ENCODE measurements at regions not wholly inside any gene's neighbourhood (a gene's known extent, or its start where the extent isn't known, plus 50 kb on each side); places are given as distances from the start of the nearest gene placed in this dataset.

DNA sequence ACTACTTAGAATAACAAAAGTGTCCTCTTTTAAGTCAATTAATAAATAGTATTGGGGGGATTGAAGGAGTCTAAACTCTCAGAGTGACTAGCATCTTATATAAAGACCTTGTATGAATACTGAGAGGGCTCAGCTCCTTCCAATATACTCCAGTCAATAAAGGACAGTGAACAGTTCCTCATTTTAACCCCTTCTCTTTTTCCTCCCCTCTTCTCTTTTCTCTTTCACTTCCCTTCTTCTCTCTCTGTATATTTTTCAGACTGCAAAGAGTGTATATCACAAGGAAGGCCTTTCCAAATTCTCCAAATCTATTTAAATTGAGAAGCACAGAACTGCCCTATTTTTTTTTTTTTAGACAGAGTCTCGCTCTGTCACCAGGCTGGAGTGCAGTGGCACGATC, 99.5 kb downstream of the CD164 start:
- Histone ChIP-seq H3K4me3 (ENCODE audit: insufficient read depth, low read depth, low read length) (no peak overlapping the region), H3K27me3 (ENCODE audit: control insufficient read depth, insufficient read depth, low read length) (no peaks in the 10 kb centered on the region), H3K36me3 (replicated peaks; ENCODE audit: control insufficient read depth, insufficient read depth, low read length) (no peaks in the 10 kb centered on the region)
- DNase-seq: no peak

DNA sequence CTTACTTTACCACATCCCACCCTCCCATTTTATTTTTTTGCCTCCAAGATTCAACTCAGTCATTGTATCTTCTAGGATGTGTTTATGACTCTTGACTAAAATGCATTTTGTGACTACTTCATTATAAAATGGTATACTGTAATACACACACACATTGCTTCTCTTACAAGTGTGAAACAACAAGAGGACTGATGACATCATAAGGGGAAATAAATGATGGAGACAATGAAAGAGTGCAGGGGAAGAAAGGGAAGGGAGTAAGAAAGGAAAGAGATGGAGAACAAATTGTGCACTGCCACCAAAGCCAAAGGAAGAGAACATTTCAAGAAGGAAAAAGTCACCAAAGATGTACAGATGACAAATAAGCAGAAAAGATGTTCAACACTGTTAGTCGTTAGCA, 102.6 kb downstream of the CD164 start:
- Histone ChIP-seq H3K27me3 (ENCODE audit: control insufficient read depth, insufficient read depth, low read length) (no peaks in the 10 kb centered on the region), H3K4me3 (ENCODE audit: insufficient read depth, low read depth, low read length) (no peak overlapping the region), H3K36me3 (replicated peaks; ENCODE audit: control insufficient read depth, insufficient read depth, low read length) (no peaks in the 10 kb centered on the region)
- no peak for DNase-seq

DNA sequence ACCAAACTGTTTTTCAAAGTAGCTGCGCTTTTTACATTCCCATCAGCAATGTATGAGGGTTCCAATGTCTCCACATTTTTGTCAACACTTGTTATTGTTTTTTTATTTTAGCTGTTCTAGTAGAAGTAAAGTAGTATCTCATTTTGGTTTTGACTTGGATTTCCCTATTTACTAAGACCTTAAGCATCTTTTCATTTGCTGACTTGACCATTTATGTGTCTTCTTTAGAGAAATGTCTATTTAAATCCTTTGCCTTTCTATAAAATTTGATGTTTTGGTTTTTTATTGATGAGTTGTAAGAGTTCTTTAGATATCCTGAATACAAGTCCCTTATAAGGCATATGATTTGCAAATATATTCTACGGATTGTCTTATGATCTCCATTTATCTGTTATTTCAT, 110.6 kb downstream of the CD164 start:
- DNase-seq: no peak
- H3K36me3 ChIP-seq (replicated peaks; ENCODE audit: control insufficient read depth, insufficient read depth, low read length): peaks cover 1% of the 10 kb centered on the region; the same call in 1 of the 2 replicates
- H3K27me3 ChIP-seq (ENCODE audit: control insufficient read depth, insufficient read depth, low read length): no peaks in the 10 kb centered on the region
- H3K4me3 ChIP-seq (ENCODE audit: insufficient read depth, low read depth, low read length): no peak overlapping the region

DNA sequence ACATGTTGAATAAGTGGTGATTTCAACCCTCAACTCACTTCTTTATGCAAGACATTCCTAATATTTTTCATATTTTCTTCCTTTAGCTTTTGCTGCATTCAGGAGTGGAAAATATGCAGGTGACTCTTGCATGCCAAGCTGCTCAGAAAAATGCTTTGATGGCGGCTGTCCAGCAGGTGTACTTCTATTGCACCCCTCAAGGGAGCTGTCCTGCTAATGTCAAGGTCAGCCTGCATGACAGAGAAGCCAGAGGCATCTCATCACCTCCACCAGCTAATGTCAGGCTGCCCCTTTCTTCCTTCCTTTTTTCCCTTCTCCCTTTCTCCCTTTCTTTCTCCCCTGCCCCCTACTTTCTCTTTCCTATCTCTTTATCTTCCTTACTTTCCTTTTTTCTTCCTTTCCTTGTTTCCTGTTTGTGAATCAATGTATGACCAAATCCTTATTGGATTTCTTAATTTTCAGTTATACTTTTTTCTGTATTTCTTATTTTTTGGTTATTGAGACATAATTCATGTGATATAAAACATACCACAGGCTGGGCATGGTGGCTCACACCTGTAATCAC, 112.2 kb downstream of the CD164 start:
- DNase-seq: no peak
- H3K4me3 ChIP-seq (ENCODE audit: insufficient read depth, low read depth, low read length): no peak overlapping the region
- peaks cover 1% of the 10 kb centered on the region; the same call in 1 of the 2 replicates for H3K36me3 ChIP-seq (replicated peaks; ENCODE audit: control insufficient read depth, insufficient read depth, low read length)
- H3K27me3 ChIP-seq (ENCODE audit: control insufficient read depth, insufficient read depth, low read length): no peaks in the 10 kb centered on the region

DNA sequence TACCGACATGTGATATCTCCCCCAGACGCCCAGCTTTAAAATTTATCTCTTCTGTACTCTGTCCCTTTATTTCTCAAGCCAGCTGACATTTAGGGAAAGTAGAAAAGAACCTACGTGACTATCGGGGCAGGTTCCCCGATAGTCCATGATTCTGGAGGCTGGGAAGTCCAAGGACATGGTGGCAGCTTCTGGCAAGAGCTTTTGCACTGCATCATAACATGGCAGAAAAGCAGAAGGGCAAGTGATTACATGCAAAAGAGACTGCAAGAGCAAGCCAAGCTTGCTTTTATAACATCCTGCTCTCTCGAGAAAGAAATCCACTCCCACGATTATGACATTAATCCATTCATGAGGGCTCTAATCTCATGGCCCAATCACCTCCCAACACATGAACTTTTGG, 113.2 kb downstream of the CD164 start:
- Histone ChIP-seq H3K4me3 (ENCODE audit: insufficient read depth, low read depth, low read length) (no peak overlapping the region), H3K27me3 (ENCODE audit: control insufficient read depth, insufficient read depth, low read length) (no peaks in the 10 kb centered on the region), H3K36me3 (replicated peaks; ENCODE audit: control insufficient read depth, insufficient read depth, low read length) (peaks cover 1% of the 10 kb centered on the region; the same call in 1 of the 2 replicates)
- no peak for DNase-seq

DNA sequence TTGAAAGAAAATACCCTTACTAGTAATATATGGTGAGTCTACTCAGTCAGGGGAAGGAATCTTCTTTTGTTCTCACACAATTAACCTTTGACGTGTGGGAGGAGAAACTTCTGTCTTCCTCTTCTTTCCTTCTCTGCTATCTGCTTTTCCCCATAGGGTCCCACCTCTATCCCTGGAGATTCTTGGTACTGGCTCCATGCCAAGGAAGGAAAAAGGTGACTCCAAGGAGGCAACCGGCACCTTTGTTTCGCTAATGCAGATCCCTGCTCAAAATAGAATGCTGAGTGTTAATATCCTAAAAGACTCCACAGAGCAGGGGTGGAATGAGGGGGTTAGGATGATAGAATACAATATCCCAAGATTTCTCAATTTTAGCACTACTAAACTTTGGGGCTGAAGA, 116.7 kb downstream of the CD164 start:
- no peaks in the 10 kb centered on the region for H3K27me3 ChIP-seq (ENCODE audit: control insufficient read depth, insufficient read depth, low read length)
- H3K36me3 ChIP-seq (replicated peaks; ENCODE audit: control insufficient read depth, insufficient read depth, low read length): peaks cover 1% of the 10 kb centered on the region; the same call in 1 of the 2 replicates
- no peak overlapping the region for H3K4me3 ChIP-seq (ENCODE audit: insufficient read depth, low read depth, low read length)
- DNase-seq: no peak

DNA sequence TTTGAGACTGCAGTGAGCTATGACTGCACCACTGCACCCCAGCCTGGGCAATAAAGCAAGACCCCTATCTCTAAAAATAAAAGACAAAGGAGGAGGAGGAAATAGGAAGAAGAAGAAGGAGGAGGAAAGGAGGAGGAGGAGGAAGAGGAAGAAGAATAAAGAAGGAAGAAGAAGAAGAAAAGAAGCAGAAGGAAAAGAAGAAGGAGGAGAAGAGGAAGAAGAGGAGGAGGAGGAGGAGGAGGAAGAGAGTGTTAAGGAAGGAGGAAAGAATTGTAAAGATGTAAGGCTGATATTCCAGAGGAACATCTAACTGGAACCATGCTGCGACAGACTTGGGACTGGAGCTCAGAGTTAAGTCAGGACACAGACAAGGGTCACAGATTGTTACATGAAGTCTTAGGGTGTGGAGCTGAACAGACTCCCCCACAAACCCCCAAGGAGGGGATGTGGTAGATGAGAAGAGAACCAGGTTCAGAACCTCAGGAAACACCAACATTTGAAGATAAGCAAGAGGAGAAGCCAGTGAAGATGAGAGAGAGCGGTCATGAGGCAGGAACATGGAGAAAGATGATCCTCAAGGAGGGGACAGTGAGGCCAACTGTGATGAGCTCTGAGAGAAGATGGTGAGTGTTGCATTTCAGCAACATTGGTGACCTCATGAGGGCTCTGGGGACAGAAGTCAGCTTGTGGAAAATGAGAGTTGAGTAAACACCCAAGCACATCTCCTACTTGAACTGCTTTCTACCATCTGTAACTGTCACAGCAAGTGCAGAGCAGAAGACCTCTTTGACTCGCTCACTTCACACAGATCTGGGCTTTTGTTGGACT, 118.2 kb downstream of the CD164 start:
- Histone ChIP-seq H3K36me3 (replicated peaks; ENCODE audit: control insufficient read depth, insufficient read depth, low read length) (no peaks in the 10 kb centered on the region), H3K27me3 (ENCODE audit: control insufficient read depth, insufficient read depth, low read length) (no peaks in the 10 kb centered on the region), H3K4me3 (ENCODE audit: insufficient read depth, low read depth, low read length) (no peak overlapping the region)
- no peak for DNase-seq

DNA sequence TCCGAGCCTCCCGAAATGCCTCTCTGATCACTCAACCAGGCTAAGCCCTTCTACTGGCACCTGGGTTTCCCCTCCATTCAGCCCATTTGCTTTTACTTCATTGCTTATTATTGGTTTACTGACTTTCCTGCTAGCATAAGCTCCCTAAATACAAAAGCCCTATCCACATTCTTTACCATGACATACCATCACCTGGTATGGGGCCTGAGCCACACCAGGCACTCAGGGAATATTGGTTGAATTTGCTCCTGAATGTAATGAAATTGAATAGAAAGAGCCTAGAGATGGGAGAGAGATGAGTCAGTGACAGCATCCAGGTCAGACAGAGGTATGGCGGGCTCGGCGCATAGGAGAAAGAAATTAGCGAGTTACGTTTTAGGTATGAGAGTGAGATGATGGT, 120.0 kb downstream of the CD164 start:
- DNase-seq: no peak
- Histone ChIP-seq H3K36me3 (replicated peaks; ENCODE audit: control insufficient read depth, insufficient read depth, low read length) (no peaks in the 10 kb centered on the region), H3K27me3 (ENCODE audit: control insufficient read depth, insufficient read depth, low read length) (no peaks in the 10 kb centered on the region), H3K4me3 (ENCODE audit: insufficient read depth, low read depth, low read length) (no peak overlapping the region)

DNA sequence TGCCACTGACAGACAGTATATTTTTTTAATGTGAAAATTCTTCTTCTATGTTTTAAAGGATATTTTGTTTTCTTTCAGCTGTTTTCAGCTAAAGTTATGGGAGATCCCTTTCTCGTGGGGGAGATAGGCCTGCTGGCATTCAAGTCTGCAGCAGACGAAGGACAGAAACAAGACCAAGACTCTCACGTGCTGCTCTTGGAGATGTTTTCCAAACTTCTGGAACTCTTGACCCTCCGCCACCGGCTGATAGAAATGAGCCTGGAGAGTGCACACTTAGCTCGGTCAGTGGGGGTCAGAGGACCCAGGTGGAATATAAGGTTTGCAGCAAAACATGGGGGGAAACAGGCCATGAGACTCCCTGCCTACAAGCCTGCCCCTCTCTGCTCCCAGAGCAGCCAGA, 120.5 kb downstream of the CD164 start:
- DNase-seq: no peak
- no peaks in the 10 kb centered on the region for H3K27me3 ChIP-seq (ENCODE audit: control insufficient read depth, insufficient read depth, low read length)
- no peaks in the 10 kb centered on the region for H3K36me3 ChIP-seq (replicated peaks; ENCODE audit: control insufficient read depth, insufficient read depth, low read length)
- H3K4me3 ChIP-seq (ENCODE audit: insufficient read depth, low read depth, low read length): no peak overlapping the region

DNA sequence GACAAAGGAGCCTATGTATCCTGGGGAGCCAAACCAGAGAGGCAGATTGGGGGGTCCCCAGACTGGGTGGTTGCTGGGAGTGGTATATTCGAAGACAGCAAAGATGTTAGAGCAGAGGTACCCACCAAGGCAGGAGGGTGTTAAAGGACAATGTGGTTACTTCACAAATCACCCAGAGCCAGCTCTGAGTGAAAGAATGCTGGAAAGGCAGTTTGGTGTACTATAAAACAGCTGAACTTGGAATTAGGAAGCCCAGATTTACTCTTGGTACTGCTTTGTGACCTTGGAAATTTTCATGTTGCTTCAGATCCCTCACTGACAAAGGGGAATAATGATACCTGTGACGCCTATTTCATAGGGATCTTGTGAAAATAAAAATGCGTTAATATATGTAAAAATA, 121.6 kb downstream of the CD164 start:
- Histone ChIP-seq H3K27me3 (ENCODE audit: control insufficient read depth, insufficient read depth, low read length) (no peaks in the 10 kb centered on the region), H3K4me3 (ENCODE audit: insufficient read depth, low read depth, low read length) (no peak overlapping the region), H3K36me3 (replicated peaks; ENCODE audit: control insufficient read depth, insufficient read depth, low read length) (no peaks in the 10 kb centered on the region)
- DNase-seq: no peak

DNA sequence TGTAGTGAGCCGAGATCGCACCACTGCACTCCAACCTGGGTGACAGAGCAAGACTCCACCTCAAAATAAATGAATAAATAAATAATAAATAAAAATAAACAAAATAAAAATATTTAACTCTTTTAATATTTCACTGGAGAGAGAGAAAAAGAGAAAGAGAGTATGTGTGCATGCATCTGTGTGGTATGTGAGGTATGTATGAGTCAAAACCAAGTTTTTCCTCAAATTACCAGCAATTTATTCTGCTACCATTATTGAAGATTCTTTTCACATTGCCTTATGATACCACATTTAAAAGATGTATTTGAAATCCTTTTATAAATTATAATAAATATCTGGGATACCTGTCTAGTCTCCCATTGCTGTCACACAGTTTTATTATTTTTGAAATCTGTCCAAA, 122.1 kb downstream of the CD164 start:
- no peak for DNase-seq
- Histone ChIP-seq H3K4me3 (ENCODE audit: insufficient read depth, low read depth, low read length) (no peak overlapping the region), H3K36me3 (replicated peaks; ENCODE audit: control insufficient read depth, insufficient read depth, low read length) (no peaks in the 10 kb centered on the region), H3K27me3 (ENCODE audit: control insufficient read depth, insufficient read depth, low read length) (no peaks in the 10 kb centered on the region)

DNA sequence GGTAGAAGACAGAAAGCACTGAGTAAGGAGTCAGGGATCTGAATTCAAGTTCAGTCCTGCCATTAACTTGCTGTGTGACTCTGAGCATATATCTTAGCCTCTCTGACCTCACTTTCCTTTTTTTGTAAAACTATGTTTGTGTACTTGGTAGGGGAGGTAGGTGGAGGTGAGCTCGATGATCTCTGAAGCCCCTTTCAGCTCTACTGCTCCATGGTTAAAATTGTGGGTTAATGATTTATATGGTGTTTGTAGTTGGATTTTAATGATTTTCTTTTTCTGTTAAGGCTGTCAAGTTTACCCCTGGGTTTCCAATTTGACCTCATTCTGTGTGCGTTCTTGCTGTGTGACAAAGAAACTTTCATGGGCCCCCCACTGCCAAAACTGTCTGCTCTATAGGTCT, 124.1 kb downstream of the CD164 start:
- DNase-seq: no peak
- H3K36me3 ChIP-seq (replicated peaks; ENCODE audit: control insufficient read depth, insufficient read depth, low read length): no peaks in the 10 kb centered on the region
- no peaks in the 10 kb centered on the region for H3K27me3 ChIP-seq (ENCODE audit: control insufficient read depth, insufficient read depth, low read length)
- H3K4me3 ChIP-seq (ENCODE audit: insufficient read depth, low read depth, low read length): no peak overlapping the region

DNA sequence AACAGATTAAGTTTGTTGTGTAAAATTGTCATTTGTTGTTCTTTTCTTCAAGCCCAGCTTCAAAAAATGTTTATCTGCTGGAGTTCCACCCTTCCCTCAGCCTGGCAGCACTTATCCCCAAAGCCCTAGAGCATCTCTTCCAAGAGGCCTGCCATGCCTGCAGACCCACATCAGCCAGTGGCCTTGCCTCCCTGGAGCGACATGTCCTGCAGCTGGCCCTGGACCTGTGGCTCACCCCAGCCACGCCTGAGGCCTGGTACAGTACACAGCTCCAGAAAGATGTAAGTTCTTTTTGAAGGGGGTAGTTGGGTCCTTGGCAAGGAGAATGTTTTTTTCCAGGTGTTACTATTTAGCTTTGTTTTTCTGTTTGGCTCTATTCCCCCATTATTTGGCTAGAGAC, 124.8 kb downstream of the CD164 start:
- H3K36me3 ChIP-seq (replicated peaks; ENCODE audit: control insufficient read depth, insufficient read depth, low read length): no peaks in the 10 kb centered on the region
- no peak for DNase-seq
- H3K4me3 ChIP-seq (ENCODE audit: insufficient read depth, low read depth, low read length): no peak overlapping the region
- H3K27me3 ChIP-seq (ENCODE audit: control insufficient read depth, insufficient read depth, low read length): no peaks in the 10 kb centered on the region

DNA sequence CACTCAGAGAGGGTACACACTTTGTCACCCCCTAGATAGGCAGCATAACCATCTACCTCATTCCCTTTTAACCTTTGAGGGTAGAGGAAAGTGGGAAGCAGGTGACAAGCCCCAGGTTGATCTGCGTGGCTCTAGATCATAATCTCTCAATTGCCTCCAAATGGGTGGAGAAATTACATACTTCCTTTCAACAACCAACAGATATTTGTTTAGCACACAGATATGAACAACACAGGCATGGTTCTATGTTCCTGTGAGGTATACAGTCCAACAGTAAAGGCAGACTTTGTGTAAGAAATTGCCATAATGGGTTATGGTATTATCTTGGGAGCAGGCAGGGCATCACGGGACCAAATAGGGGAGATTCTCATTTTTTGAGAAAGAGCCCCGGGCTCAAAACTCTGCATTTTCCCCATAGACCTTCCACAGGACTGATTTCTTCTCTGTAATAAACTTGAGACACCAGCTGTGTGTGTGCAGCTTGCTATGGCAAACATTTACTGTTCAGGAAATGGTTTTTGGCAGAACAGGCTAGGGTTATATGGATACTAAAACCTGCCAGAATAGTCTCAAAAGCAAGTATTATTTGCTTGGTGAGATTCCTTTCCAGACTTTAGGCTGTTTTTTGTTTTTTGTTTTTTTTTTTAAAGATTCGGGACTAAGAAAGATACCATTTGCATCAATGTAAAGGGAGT, 126.2 kb downstream of the CD164 start:
- no peaks in the 10 kb centered on the region for H3K27me3 ChIP-seq (ENCODE audit: control insufficient read depth, insufficient read depth, low read length)
- DNase-seq: no peak
- no peak overlapping the region for H3K4me3 ChIP-seq (ENCODE audit: insufficient read depth, low read depth, low read length)
- H3K36me3 ChIP-seq (replicated peaks; ENCODE audit: control insufficient read depth, insufficient read depth, low read length): no peaks in the 10 kb centered on the region

DNA sequence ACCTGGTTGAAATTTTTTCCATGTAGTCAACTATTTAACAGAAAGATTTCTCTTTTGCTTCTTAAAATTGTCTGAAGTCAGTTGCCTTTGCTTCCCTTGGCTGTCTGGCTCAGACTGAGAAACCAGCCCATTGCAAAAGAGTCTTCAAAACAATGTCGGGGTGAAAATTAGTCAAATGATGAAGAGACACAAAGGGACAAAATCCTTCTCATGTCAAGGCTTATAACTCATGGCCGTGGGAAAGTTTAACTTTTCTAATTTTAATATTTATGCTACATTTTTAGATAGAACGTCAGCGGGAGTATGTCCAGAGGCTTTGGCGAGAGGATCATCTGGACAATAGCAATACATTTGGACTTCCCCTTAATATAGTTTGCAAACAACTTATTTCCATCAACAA, 127.2 kb downstream of the CD164 start:
- no peaks in the 10 kb centered on the region for H3K36me3 ChIP-seq (replicated peaks; ENCODE audit: control insufficient read depth, insufficient read depth, low read length)
- no peak overlapping the region for H3K4me3 ChIP-seq (ENCODE audit: insufficient read depth, low read depth, low read length)
- no peaks in the 10 kb centered on the region for H3K27me3 ChIP-seq (ENCODE audit: control insufficient read depth, insufficient read depth, low read length)
- DNase-seq: no peak

All from H7 (cell line).